ENCODE measurements at regions not wholly inside any gene's neighbourhood (a gene's known extent, or its start where the extent isn't known, plus 50 kb on each side); places are given as distances from the start of the nearest gene placed in this dataset.
A peak's percentile ranks its signal among the peaks of the same experiment; 100 is the strongest.

GRCh38 chr3:23665741-23666140 lies 140.0 kb upstream of the UBE2E1 start:
- Histone ChIP-seq H3K4me1 (ENCODE audit: insufficient read depth, low read length) (no peaks in the 10 kb centered on the region), H3K27me3 (ENCODE audit: insufficient read depth, low read length) (no peaks in the 10 kb centered on the region), H3K27ac (ENCODE audit: low read depth, low read length) (no peak overlapping the region), H3K4me3 (ENCODE audit: low read length in 2 of 2) (no peak overlapping the region), H3K9me3 (ENCODE audit: control insufficient read depth in 1 of 2, low read length in 2 of 2) (no peaks in the 10 kb centered on the region), H3K36me3 (ENCODE audit: insufficient read depth, low read length) (no peaks in the 10 kb centered on the region)
- POLR2A ChIA-PET (ENCODE audit: partially characterized antibody), result no interaction called here
- H3K27me3 Mint-ChIP-seq, result peaks cover 4 to 6% of the 10 kb centered on the region in 2 donors
- no peak overlapping the region for H3K4me3 Mint-ChIP-seq
- CTCF ChIA-PET (ENCODE audit: partially characterized antibody), result no interaction called here
- H3K27ac Mint-ChIP-seq, result no peak overlapping the region
- no peaks in the 10 kb centered on the region for H3K9me3 Mint-ChIP-seq
- H3K36me3 Mint-ChIP-seq, result no peaks in the 10 kb centered on the region
- peaks cover 0 to 6% (median 3%) of the 10 kb centered on the region in 4 donors for H3K4me1 Mint-ChIP-seq
- DNase-seq, result no peak
- intact Hi-C loops (cut with micrococcal nuclease), result no loop called here

DNA sequence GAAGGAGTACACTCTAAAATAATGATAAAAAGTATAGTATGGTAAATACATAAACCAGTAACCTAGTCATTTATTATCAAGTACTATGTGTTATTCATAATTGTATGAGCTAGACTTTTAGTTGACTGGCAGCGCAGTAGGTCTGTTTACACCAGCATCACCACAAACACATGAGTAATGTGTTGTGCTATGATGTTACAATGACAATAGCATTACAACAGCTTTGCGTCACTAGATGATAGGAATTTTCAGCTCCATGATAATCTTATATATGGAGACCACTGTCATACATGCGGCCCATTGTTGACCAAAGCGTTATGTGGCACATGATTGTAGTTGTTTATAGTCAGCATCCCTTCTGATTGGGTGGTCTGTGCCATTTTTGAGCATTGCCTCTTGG lies 138.9 kb upstream of the UBE2E1 start:
- no peaks in the 10 kb centered on the region for H3K27me3 ChIP-seq (ENCODE audit: insufficient read depth, low read length)
- H3K4me3 ChIP-seq (ENCODE audit: low read length in 2 of 2), result no peak overlapping the region
- no peaks in the 10 kb centered on the region for H3K36me3 Mint-ChIP-seq
- intact Hi-C loops (cut with micrococcal nuclease), result no loop called here
- H3K4me1 ChIP-seq (ENCODE audit: insufficient read depth, low read length), result no peaks in the 10 kb centered on the region
- H3K4me3 Mint-ChIP-seq, result no peak overlapping the region
- H3K27me3 Mint-ChIP-seq, result peaks cover 6 to 7% of the 10 kb centered on the region in 2 donors
- POLR2A ChIA-PET (ENCODE audit: partially characterized antibody), result no interaction called here
- no peak overlapping the region for H3K27ac ChIP-seq (ENCODE audit: low read depth, low read length)
- no peaks in the 10 kb centered on the region for H3K36me3 ChIP-seq (ENCODE audit: insufficient read depth, low read length)
- no peak for DNase-seq
- H3K9me3 Mint-ChIP-seq, result no peaks in the 10 kb centered on the region
- H3K4me1 Mint-ChIP-seq, result peaks cover 0 to 4% (median under 1%) of the 10 kb centered on the region in 4 donors
- CTCF ChIA-PET (ENCODE audit: partially characterized antibody), result no interaction called here
- no peaks in the 10 kb centered on the region for H3K9me3 ChIP-seq (ENCODE audit: control insufficient read depth in 1 of 2, low read length in 2 of 2)
- H3K27ac Mint-ChIP-seq, result no peak overlapping the region

- H3K36me3 Mint-ChIP-seq, result no peaks in the 10 kb centered on the region
- no peak for DNase-seq
- peaks cover 7 to 10% of the 10 kb centered on the region in 2 donors for H3K27me3 Mint-ChIP-seq
- Histone ChIP-seq H3K27ac (ENCODE audit: low read depth, low read length) (no peak overlapping the region), H3K9me3 (ENCODE audit: control insufficient read depth in 1 of 2, low read length in 2 of 2) (no peaks in the 10 kb centered on the region), H3K4me1 (ENCODE audit: insufficient read depth, low read length) (no peaks in the 10 kb centered on the region), H3K4me3 (ENCODE audit: low read length in 2 of 2) (no peak overlapping the region), H3K27me3 (ENCODE audit: insufficient read depth, low read length) (no peaks in the 10 kb centered on the region), H3K36me3 (ENCODE audit: insufficient read depth, low read length) (no peaks in the 10 kb centered on the region)
- no peak overlapping the region for H3K27ac Mint-ChIP-seq
- ChIA-PET CTCF (ENCODE audit: partially characterized antibody) (no interaction called here), POLR2A (ENCODE audit: partially characterized antibody) (no interaction called here)
- no peaks in the 10 kb centered on the region for H3K9me3 Mint-ChIP-seq
- no peak overlapping the region for H3K4me3 Mint-ChIP-seq
- H3K4me1 Mint-ChIP-seq, result peaks cover 0 to 2% (median under 1%) of the 10 kb centered on the region in 4 donors
- intact Hi-C loops (cut with micrococcal nuclease), result no loop called here
Observed at GRCh38 chr3:23667536-23668429, 138.0 kb upstream of the UBE2E1 start.

DNA sequence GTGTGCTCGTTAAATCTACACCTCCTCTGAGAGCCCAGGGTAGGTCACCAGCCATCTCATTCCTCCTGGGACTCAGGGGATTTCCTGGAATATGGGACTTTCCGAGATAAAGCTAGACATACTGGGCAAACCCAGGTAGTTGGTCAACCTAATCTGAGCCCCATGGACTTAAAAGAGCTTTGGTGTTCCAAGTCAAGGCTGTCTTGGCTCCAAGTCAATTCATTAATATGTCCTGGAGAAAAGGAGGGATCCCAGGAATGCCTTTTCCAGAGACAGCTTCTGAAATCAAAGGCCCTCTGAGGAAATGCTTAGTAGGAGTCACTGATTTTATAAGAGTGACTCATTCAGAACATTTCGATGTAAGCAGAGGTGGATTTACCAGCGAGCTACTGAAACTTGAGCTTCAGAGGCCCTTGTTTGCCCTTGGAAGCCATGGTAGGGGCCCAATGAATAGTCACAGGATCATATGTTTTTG lies 137.3 kb upstream of the UBE2E1 start:
- H3K36me3 Mint-ChIP-seq, result no peaks in the 10 kb centered on the region
- Histone ChIP-seq H3K9me3 (ENCODE audit: control insufficient read depth in 1 of 2, low read length in 2 of 2) (no peaks in the 10 kb centered on the region), H3K36me3 (ENCODE audit: insufficient read depth, low read length) (no peaks in the 10 kb centered on the region), H3K4me3 (ENCODE audit: low read length in 2 of 2) (no peak overlapping the region), H3K4me1 (ENCODE audit: insufficient read depth, low read length) (no peaks in the 10 kb centered on the region), H3K27ac (ENCODE audit: low read depth, low read length) (no peak overlapping the region), H3K27me3 (ENCODE audit: insufficient read depth, low read length) (no peaks in the 10 kb centered on the region)
- H3K4me3 Mint-ChIP-seq, result no peak overlapping the region
- DNase-seq, result no peak
- ChIA-PET CTCF (ENCODE audit: partially characterized antibody) (no interaction called here), POLR2A (ENCODE audit: partially characterized antibody) (no interaction called here)
- H3K4me1 Mint-ChIP-seq, result peaks cover 0 to 2% (median 0%) of the 10 kb centered on the region in 4 donors
- H3K9me3 Mint-ChIP-seq, result no peaks in the 10 kb centered on the region
- peaks cover 9 to 11% of the 10 kb centered on the region in 2 donors for H3K27me3 Mint-ChIP-seq
- H3K27ac Mint-ChIP-seq, result no peak overlapping the region
- intact Hi-C loops (cut with micrococcal nuclease), result no loop called here

- POLR2A ChIA-PET (ENCODE audit: partially characterized antibody), result no interaction called here
- CTCF ChIA-PET (ENCODE audit: partially characterized antibody), result no interaction called here
- no peaks in the 10 kb centered on the region for H3K9me3 ChIP-seq (ENCODE audit: control insufficient read depth in 1 of 2, low read length in 2 of 2)
Observed at GRCh38 chr3:23669541-23670255, 136.1 kb upstream of the UBE2E1 start.

DNA sequence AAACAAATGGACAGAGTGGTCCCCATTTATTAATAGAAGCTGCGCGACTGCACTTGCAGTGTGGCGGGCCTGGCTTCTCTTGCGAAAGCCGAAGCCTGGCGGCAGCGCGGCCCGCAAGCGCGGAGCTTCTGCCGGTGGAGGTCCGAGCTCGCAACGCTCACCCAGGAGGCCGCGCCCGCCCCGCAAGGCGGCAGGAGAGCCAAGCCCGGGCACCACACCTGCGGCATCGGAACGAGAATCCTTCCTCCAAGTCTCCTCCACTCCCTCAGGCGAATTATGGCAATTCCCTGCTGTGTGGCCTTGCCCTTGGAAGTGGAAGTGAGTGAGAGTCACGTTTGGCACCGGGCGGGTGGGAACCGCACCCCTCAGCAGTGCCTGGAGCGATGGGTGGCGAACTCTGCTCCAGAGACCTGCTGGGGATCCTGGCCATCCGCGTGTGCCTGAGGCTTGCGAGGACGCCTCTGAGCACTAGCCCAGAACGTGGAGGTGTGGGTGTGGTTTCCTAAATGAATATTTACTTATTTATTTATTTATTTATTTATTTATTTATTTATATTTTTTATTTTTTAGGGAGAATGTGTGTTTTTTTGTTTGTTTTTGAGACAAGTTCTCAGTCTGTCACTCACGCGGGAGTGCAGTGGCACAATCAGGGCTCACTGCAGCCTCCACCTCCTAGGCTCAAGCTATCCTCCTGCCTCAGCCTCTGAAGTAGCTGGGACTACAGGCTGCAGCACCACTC lies 133.7 kb upstream of the UBE2E1 start:
- Histone ChIP-seq H3K27me3 (ENCODE audit: insufficient read depth, low read length) (no peaks in the 10 kb centered on the region), H3K4me3 (ENCODE audit: low read length in 2 of 2) (no peak overlapping the region), H3K9me3 (ENCODE audit: control insufficient read depth in 1 of 2, low read length in 2 of 2) (no peaks in the 10 kb centered on the region), H3K4me1 (ENCODE audit: insufficient read depth, low read length) (no peaks in the 10 kb centered on the region), H3K36me3 (ENCODE audit: insufficient read depth, low read length) (no peaks in the 10 kb centered on the region), H3K27ac (ENCODE audit: low read depth, low read length) (no peak overlapping the region)
- no peak overlapping the region for H3K4me3 Mint-ChIP-seq
- ChIA-PET POLR2A (ENCODE audit: partially characterized antibody) (no interaction called here), CTCF (ENCODE audit: partially characterized antibody) (no interaction called here)
- no peaks in the 10 kb centered on the region for H3K36me3 Mint-ChIP-seq
- H3K27ac Mint-ChIP-seq, result no peak overlapping the region
- no peak for DNase-seq
- intact Hi-C loops (cut with micrococcal nuclease), result no loop called here
- H3K27me3 Mint-ChIP-seq, result peaks cover 11 to 17% of the 10 kb centered on the region in 2 donors
- no peaks in the 10 kb centered on the region for H3K9me3 Mint-ChIP-seq
- peaks cover 0 to 2% (median 0%) of the 10 kb centered on the region in 4 donors for H3K4me1 Mint-ChIP-seq

More at GRCh38 chr3:23669541-23670255, 136.1 kb upstream of the UBE2E1 start:
- Histone ChIP-seq H3K27me3 (ENCODE audit: insufficient read depth, low read length) (no peaks in the 10 kb centered on the region), H3K36me3 (ENCODE audit: insufficient read depth, low read length) (no peaks in the 10 kb centered on the region), H3K4me1 (ENCODE audit: insufficient read depth, low read length) (no peaks in the 10 kb centered on the region), H3K4me3 (ENCODE audit: low read length in 2 of 2) (no peak overlapping the region), H3K27ac (ENCODE audit: low read depth, low read length) (no peak overlapping the region)
- Mint-ChIP-seq H3K27ac (no peak overlapping the region), H3K27me3 (peaks cover 11 to 17% of the 10 kb centered on the region in 2 donors), H3K4me1 (peaks cover 0 to 2% (median 0%) of the 10 kb centered on the region in 4 donors), H3K4me3 (no peak overlapping the region), H3K9me3 (no peaks in the 10 kb centered on the region), H3K36me3 (no peaks in the 10 kb centered on the region)
- no peak for DNase-seq
- intact Hi-C loops (cut with micrococcal nuclease), result no loop called here

DNA sequence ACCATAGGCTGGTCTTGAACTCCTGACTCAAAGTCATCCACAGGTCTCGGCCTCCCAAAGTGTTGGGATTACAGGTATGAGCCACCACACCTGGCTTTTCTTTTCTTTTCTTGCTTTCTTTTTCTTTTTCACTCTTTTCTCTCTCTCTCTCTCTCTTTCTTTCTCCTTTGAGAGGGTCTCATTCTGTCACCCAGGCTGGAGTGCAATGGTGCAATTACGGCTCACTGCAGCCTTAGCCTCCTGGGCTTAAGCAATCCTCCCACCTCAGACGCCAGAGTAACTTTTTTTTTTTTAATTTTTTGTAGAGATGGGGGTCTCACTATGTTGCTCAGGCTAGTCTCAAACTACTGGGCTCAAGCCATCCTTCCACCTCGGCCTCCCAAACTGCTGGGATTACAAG lies 133.1 kb upstream of the UBE2E1 start:
- no peak for DNase-seq
- ChIA-PET CTCF (ENCODE audit: partially characterized antibody) (no interaction called here), POLR2A (ENCODE audit: partially characterized antibody) (no interaction called here)
- no peaks in the 10 kb centered on the region for H3K9me3 Mint-ChIP-seq
- Histone ChIP-seq H3K9me3 (ENCODE audit: control insufficient read depth in 1 of 2, low read length in 2 of 2) (no peaks in the 10 kb centered on the region), H3K4me3 (ENCODE audit: low read length in 2 of 2) (no peak overlapping the region), H3K27me3 (ENCODE audit: insufficient read depth, low read length) (no peaks in the 10 kb centered on the region), H3K4me1 (ENCODE audit: insufficient read depth, low read length) (no peaks in the 10 kb centered on the region), H3K36me3 (ENCODE audit: insufficient read depth, low read length) (no peaks in the 10 kb centered on the region), H3K27ac (ENCODE audit: low read depth, low read length) (no peak overlapping the region)
- peaks cover 11 to 17% of the 10 kb centered on the region in 2 donors for H3K27me3 Mint-ChIP-seq
- peak overlapping the region in 1 of 8 donors; percentile 42 for H3K4me3 Mint-ChIP-seq
- H3K36me3 Mint-ChIP-seq, result no peaks in the 10 kb centered on the region
- no peak overlapping the region for H3K27ac Mint-ChIP-seq
- H3K4me1 Mint-ChIP-seq, result peaks cover 0 to 2% (median 0%) of the 10 kb centered on the region in 4 donors
- intact Hi-C loops (cut with micrococcal nuclease), result no loop called here

Data from CD4-positive, alpha-beta memory T cell (primary cell).